ENCODE measurements at regions not wholly inside any gene's neighbourhood (a gene's known extent, or its start where the extent isn't known, plus 50 kb on each side); places are given as distances from the start of the nearest gene placed in this dataset.

DNA sequence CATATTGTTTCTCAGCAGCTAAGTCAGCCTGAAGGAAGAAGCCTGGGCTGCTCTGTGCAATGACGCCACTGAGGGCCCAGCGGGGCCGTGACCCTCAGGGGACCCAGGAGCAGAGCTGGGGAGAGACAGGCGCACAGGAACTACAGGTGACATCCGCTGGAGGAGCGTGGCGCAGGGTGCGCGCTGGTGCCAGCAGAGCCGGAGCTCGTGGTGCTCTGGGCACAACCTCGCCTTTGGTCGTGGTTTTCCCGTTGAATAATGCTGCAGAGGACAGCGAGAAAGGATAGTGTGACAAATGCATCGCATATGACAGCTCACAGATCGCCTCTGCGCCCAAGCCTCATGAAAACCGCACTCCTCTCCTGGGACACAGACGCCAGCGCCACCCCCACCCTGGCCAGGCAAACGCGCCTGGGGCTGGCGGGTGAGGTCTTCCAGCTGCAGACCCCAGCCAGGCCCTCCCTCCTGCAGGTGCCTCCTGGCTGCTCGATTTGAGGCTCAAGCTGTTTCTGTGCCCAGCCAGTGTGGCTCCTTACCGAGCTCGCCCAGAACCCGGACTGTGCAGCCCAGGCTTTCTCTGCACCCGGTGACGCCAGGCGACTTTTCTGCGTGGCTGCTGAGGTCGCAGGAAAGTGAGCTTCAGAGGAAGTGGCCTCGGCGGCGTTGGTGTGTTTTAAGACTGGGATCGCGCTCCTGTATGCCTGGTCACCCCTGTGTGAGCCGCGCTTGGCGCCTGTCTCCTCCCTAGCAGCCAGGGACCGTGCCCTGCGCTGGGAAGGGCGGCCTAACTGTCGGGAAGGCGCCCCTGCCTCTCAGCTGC is 583.1 kb upstream of the HS6ST1 start (continued):
- no peak for TF ChIP-seq SP1 (IDR thresholded peaks at IDR 0.05)
- no peak for TF ChIP-seq HNF4A (conservative IDR thresholded peaks at IDR 0.05)
- no peak for TF ChIP-seq FOXA2 (IDR thresholded peaks at IDR 0.05)

GRCh38 chr2:128903637-128904036 is 585.0 kb upstream of the HS6ST1 start:
- no peaks in the 10 kb centered on the region for H3K36me3 ChIP-seq (ENCODE audit: control insufficient read depth in 4 of 4, insufficient read depth in 3 of 4, low read depth in 1 of 4, low read length in 3 of 4)
- DNase-seq (ENCODE audit: low spot score): no peak
- no peak overlapping the region for H3K4me3 ChIP-seq (ENCODE audit: low read depth in 1 of 3, low read length in 3 of 3)
- no peaks in the 10 kb centered on the region for H3K27me3 ChIP-seq (ENCODE audit: control insufficient read depth in 4 of 4, insufficient read depth in 4 of 4, low read length in 3 of 4)
- H3K9me3 ChIP-seq (ENCODE audit: control insufficient read depth in 4 of 4, low read length in 3 of 4): peaks cover 0 to 4% (median under 1%) of the 10 kb centered on the region in 4 donors
- TF ChIP-seq HNF4A (conservative IDR thresholded peaks at IDR 0.05) (no peak), GABPA (IDR thresholded peaks at IDR 0.05 in 1 of 2, conservative IDR thresholded peaks at IDR 0.05 in 1 of 2) (no peak), ATF3 (IDR thresholded peaks at IDR 0.05) (no peak), FOXA2 (IDR thresholded peaks at IDR 0.05) (no peak), HNF4G (IDR thresholded peaks at IDR 0.05) (no peak), TAF1 (conservative IDR thresholded peaks at IDR 0.05) (no peak)
- H3K27ac ChIP-seq (ENCODE audit: low read depth in 1 of 2, low read length in 2 of 2): no peak overlapping the region
- H3K9ac ChIP-seq (ENCODE audit: low read depth in 1 of 2, low read length in 2 of 2): no peak overlapping the region
- 91% methylated on average over 19 of the region's 19 CpGs for WGBS
- no peaks in the 10 kb centered on the region for H3K4me1 ChIP-seq (ENCODE audit: control insufficient read depth in 4 of 4, insufficient read depth in 4 of 4, low read length in 3 of 4)

DNA sequence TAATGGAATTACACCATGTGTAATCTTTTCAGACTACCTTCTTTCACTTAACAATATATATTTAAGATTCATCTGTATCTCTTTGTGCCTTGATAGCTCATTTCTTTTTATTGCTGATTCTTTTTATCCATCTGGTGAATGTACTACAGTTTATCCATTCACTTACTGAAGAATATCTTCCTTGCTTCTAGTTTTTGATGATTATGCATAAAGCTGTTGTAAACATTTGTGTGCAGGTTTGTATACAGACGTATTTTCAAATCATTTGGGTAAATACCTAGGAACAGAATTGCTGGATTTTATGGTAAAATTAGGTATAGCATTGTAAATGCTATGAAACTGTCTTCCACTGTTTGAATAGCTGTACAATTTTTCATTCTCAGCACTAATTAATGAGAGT is 592.6 kb upstream of the HS6ST1 start:
- TF ChIP-seq MAX (IDR thresholded peaks at IDR 0.05) (no peak), HNF4A (conservative IDR thresholded peaks at IDR 0.05) (no peak), EGR1 (IDR thresholded peaks at IDR 0.05; ENCODE audit: low read depth in 2 of 2) (no peak), FOXA2 (IDR thresholded peaks at IDR 0.05) (no peak), CTCF (IDR thresholded peaks at IDR 0.05; ENCODE audit: low read depth, low read length, missing input control) (no peak), NR2F2 (IDR thresholded peaks at IDR 0.05) (no peak), RXRA (IDR thresholded peaks at IDR 0.05) (no peak), JUND (IDR thresholded peaks at IDR 0.05) (no peak), REST (IDR thresholded peaks at IDR 0.05) (no peak), YY1 (IDR thresholded peaks at IDR 0.05) (no peak), GABPA (IDR thresholded peaks at IDR 0.05 in 1 of 2, conservative IDR thresholded peaks at IDR 0.05 in 1 of 2) (no peak), SP1 (IDR thresholded peaks at IDR 0.05) (no peak), HNF4G (IDR thresholded peaks at IDR 0.05) (no peak), FOXA1 (IDR thresholded peaks at IDR 0.05) (no peak), RAD21 (IDR thresholded peaks at IDR 0.05) (no peak)
- WGBS: 58% methylated on average over 1 of the region's 1 CpG
- no peaks in the 10 kb centered on the region for H3K27me3 ChIP-seq (ENCODE audit: control insufficient read depth in 4 of 4, insufficient read depth in 4 of 4, low read length in 3 of 4)
- H3K4me3 ChIP-seq (ENCODE audit: low read depth in 1 of 3, low read length in 3 of 3): no peak overlapping the region
- DNase-seq (ENCODE audit: low spot score): no peak
- H3K27ac ChIP-seq (ENCODE audit: low read depth in 1 of 2, low read length in 2 of 2): no peak overlapping the region
- H3K36me3 ChIP-seq (ENCODE audit: control insufficient read depth in 4 of 4, insufficient read depth in 3 of 4, low read depth in 1 of 4, low read length in 3 of 4): no peaks in the 10 kb centered on the region
- H3K9ac ChIP-seq (ENCODE audit: low read depth in 1 of 2, low read length in 2 of 2): no peak overlapping the region
- peaks cover 0 to 4% (median under 1%) of the 10 kb centered on the region in 4 donors for H3K9me3 ChIP-seq (ENCODE audit: control insufficient read depth in 4 of 4, low read length in 3 of 4)
- H3K4me1 ChIP-seq (ENCODE audit: control insufficient read depth in 4 of 4, insufficient read depth in 4 of 4, low read length in 3 of 4): no peaks in the 10 kb centered on the region

All from liver (tissue), 8 donors.